Stimulated activated CD4-positive, alpha-beta T cell treated with anti-CD3 and anti-CD28 coated beads, Interleukin-2, amount 100 ng/mL, for 48 hours (primary cell): ENCODE measurements at regions not wholly inside any gene's neighbourhood (a gene's known extent, or its start where the extent isn't known, plus 50 kb on each side); places are given as distances from the start of the nearest gene placed in this dataset.
"Not testable (repeated sequence)": the region's sequence is repeated elsewhere in the genome, so short reads cannot be mapped to it uniquely, and the experiment has no call there.

ENCODE experiments used
- DNase-seq, 2 donors: peaks; one replicate each; pipeline ENCODE4 v3.0.0-alpha.2; 2020

DNA sequence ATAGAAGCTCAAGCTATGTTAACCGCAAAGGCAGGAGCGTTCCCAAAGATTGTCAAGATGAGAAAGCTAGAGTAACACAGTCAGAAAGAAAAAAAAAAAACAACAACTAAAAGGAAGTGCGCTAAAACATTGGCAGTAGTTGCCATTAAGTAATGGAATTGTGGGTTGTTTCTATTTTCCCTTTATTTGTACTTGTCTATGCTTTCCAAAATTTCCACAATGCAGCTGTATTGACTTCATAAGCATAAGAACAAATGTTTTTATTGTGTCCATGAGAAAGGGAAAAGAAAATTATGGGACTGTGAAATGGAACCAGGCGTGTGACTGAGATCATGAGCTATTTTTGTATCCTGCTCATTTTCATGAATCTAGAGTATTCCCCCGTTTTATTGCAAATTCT, 153.4 kb downstream of the TMEM114 start:
- DNase-seq: no peak

DNA sequence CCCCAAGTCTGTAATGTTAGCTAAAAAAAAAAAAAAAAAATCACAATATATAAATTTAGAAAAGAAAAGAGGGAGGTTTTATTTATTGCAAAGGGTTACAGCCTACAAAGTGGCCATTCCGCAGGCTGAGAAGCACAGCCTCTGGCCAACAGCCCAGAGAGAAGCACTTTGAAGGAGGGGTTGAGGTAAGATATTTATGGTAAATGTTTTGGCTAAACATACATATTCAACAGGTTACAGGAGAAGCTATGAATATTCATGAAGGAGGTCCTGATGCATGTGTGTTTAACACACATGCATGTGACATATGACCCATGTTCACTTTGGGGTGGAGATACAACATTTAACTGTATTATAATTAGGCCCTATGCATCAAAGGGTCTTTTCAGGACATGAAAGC, 158.5 kb downstream of the TMEM114 start:
- DNase-seq: no peak

GRCh38 chr16:8430401-8430800, 159.9 kb downstream of the TMEM114 start:
- no peak for DNase-seq

DNA sequence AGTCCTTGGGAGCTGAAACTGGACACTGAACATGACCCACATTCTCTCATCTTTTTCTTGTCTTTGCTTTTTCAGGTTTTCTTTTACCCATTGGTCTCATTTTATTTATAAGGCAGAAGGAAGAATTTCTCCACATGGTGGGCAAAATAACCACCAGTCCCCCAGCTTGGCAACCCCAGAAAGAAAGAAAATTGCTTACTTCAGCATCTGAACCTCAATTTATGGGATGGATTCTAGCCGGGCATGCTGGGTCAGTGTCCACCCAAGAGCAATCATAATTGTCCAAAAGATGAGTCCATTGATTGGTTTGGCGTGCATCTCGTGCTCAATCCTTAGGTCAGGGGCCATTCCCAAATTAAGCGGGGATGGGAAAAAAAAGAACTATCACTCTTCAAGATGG, 163.7 kb downstream of the TMEM114 start:
- no peak for DNase-seq

- no peak for DNase-seq
These were observed 173.2 kb downstream of the TMEM114 start for GRCh38 chr16:8417145-8417544.

- no peak for DNase-seq
These were observed 181.3 kb downstream of the TMEM114 start for GRCh38 chr16:8408855-8409567.

DNA sequence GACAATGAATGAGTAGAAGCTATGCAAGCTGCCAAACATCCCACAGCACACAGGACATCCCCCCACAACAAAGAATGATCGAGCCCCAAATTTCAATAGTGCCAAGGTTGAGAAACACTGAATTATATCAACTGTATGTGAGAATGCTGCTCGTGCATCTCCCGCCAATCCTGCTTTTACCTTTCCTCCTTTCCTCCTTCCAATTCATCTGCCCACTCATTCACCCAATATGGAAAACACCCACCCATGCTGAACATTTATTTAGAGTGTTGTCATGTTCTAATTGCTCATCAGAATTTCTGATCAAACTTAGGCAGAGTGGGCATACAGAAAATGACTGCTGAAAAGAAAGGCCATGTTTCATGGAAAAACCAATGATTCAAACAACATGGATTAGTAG, 183.0 kb downstream of the TMEM114 start:
- DNase-seq: no peak

DNA sequence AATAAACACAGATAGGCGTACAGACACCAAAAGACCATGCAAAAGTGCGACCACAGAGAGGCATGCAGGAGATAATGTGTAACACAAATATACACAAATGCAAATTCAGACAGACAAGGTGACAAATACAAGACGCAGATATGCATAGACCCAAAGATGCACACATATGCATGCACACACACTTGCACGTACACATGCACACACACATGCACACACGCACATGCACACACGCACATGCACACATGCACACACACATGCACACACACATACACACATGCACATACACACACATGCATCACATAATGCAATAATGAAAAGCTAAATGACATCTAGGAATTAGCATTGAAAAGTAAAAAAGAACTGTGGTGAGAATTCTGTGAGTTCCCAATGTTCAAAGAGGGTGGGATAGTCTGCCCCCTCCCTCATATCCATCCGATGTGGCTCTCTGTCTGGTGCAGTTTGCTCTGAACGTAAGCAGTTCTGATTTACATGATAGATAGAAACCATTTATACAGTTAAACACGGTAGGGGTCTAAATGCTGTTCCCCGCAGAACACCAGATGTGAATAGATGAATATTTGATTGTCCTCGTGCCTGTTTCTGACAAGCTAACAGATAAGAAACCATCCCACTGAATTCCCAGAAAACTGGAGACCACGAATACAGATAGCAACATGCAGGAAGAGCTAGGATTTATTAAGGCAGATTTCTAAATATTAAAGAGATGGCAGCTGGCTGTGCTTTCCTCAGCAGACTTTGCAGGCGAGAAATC, 186.1 kb downstream of the TMEM114 start:
- DNase-seq: no peak

GRCh38 chr16:8402981-8403843, 187.1 kb downstream of the TMEM114 start:
- no peak for DNase-seq

DNA sequence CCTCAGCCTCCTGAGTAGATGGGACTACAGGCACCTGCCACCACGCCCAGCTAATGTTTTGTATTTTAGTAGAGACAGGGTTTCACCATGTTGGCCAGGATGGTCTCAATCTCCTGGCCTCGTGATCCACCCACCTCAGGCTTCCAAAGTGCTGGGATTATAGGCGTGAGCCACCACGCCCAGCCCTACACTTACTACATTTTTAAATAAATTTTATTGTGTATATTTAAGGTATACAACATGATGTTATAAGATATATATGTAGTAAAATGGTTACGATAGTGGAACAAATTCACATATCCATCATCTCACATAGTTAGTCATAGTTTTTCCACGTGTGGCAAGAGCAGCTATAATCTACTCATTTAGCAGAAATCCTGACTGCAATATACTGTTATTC, 189.6 kb downstream of the TMEM114 start:
- DNase-seq: not testable (repeated sequence)

DNA sequence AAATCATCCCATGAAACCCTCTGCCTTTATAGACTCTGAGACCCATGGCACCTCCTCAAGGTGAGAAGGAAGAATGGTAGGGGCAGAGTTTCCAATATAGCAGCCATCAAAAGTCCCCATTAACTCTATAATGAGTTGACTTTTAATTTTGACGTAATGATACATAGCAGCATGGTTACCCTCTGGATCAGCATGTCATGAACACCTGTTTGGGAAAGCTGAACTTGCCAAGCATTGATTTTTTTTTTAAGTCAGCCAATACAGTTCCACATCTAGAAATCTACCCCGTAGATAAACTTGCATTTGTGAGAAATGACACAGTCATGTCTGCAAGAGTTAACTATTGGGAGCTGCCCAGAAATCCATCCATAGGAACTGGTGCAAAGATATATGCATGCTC, 191.8 kb downstream of the TMEM114 start:
- DNase-seq: no peak

DNA sequence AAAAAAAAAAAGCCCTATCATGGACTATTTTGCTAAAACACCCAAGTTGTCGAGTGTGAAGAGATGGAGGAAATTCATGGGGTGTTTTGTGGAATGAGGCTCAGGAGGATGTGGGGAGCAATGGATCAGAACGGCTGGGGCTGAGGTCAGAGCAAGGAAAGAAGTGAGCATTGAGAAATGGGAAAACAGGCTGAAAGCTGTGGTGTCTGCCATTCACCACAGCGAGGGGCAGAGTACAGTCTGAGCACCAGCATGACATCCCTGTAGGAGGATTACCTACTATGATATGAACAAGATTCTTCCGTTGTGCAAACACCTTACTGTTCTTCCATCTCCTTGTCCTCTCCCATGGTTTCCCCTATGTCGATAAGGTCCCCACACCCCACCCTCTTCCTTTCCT, 193.1 kb downstream of the TMEM114 start:
- no peak for DNase-seq

- DNase-seq: no peak
These were observed 193.8 kb downstream of the TMEM114 start for GRCh38 chr16:8396463-8396862.

GRCh38 chr16:8391257-8391656, 199.1 kb downstream of the TMEM114 start:
- DNase-seq: no peak

DNA sequence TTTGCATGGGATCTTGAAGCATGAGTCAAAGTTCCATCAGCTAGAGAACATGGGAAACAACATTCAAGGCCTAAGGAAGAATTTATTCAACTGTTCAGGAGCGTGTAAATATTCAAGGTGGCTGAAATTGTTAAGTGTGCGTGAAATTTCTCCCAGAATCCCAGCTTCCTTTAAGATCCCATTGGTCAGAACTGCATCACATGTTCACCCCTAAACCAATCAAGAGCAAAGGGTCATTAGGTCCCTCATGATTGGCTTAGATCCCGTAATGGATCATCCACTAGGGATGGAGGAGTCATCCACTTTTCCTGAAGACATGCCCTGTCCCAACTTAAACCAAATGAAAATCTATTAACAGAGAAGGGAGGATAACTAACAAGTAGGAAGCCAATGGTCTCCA, 201.6 kb downstream of the TMEM114 start:
- DNase-seq: no peak

GRCh38 chr16:8381814-8382213, 208.5 kb downstream of the TMEM114 start:
- no peak for DNase-seq

DNA sequence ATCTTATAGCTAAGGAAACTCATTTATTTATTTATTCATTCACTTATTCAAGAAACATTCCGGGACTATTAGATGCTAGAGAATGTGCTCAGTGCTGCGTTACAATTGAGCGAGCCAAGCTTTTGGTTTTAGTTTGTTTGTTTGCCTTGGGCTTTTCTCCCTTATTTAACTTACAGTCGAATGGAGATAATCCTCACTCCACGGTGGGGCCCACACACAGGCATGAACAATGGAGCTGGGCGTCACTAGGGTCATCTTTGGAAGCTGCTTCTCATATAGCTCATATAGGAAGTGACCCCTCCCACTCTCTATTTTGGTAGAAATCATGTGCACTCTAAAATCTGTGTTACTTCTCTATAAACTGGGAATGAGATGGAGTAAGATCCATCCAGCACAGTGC, 210.0 kb downstream of the TMEM114 start:
- DNase-seq: no peak

GRCh38 chr16:8377864-8378263, 212.4 kb downstream of the TMEM114 start:
- DNase-seq: no peak

- DNase-seq: no peak
These were observed 213.5 kb downstream of the TMEM114 start for GRCh38 chr16:8376858-8377257.

DNA sequence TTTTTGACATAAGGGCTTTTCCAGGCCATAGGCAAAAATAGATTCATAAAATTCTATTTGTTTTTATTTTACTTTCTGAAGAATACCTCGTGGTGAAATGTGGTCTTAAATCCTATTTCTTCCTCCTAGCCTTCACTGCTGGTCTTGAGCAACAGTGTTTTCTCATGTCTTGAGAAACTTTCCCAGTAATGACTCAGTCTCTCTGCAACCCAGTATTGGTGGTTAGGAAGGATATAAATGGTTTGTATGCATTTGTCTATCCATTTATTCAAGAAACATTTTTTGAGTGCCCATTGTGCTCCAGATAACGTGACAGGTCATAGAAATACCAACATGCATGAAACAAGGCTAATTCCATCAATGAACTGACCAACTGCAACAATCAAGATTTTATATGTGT, 213.9 kb downstream of the TMEM114 start:
- no peak for DNase-seq

GRCh38 chr16:8375232-8375587, 215.1 kb downstream of the TMEM114 start:
- DNase-seq: no peak

DNA sequence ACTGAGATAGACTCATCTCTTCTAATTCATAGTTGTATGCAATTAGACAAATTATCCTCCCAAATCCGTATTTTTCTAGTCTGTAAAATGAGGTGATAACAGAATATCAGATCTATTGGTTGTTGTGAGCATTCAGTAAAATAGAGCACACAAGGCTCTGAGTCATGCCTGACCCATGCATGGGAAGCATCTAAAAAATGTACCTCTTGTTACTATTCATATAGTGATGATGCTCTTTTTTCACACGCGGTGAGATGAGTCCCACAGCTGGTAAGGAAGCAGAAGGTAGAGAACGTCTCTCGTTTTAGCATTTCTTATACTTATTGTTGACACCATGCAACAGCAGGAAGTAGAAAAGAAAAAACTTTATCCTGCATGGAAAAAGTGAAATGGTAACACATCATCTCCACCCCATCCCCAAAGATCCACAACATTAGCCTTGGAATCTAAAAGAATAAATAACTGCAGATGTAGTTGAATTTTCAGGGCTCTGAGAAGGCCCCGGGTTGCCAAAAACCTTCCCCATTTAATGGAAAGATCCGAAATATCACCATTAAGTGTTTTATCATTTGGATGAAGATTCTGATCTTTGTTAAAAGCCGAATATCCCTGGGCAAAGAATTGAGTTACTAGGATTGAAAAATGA, 215.6 kb downstream of the TMEM114 start:
- DNase-seq: no peak
